GM12891 (cell line): ENCODE measurements at regions not wholly inside any gene's neighbourhood (a gene's known extent, or its start where the extent isn't known, plus 50 kb on each side); places are given as distances from the start of the nearest gene placed in this dataset.

ENCODE experiments used
- PAX5 ChIP-seq: IDR thresholded peaks from 2 replicates; pipeline ENCODE4 v1.6.1; 2011; ENCODE audit warnings: low read length, moderate library complexity, mild to moderate bottlenecking; ENCODE audit not compliant: insufficient read depth, severe bottlenecking
- POLR2A ChIP-seq: IDR thresholded peaks from 2 replicates; pipeline ENCODE4 v1.6.1; 2011; ENCODE audit warnings: low read depth, low read length, control low read depth
- POLR2AphosphoS5 ChIP-seq: IDR thresholded peaks from 2 replicates; pipeline ENCODE4 v1.6.1; 2011; ENCODE audit warnings: low read depth, low read length, control low read depth
- POU2F2 ChIP-seq: IDR thresholded peaks from 2 replicates; pipeline ENCODE4 v1.6.1; 2011; ENCODE audit warnings: low read depth, mild to moderate bottlenecking, control low read depth, low read length, moderate library complexity
- SPI1 ChIP-seq: IDR thresholded peaks from 2 replicates; pipeline ENCODE4 v1.6.1; 2011; ENCODE audit warnings: low read depth, low read length, control low read depth
- TAF1 ChIP-seq: IDR thresholded peaks from 2 replicates; pipeline ENCODE4 v1.6.1; 2011; ENCODE audit warnings: low read depth, low read length, control low read depth

- TF ChIP-seq POLR2A (no peak), POLR2AphosphoS5 (no peak), TAF1 (no peak), PAX5 (no peak), SPI1 (no peak), POU2F2 (no peak)
Observed at GRCh38 chr17:13416748-13417363, 184.9 kb downstream of the HS3ST3A1 start.
